H1 (cell line): ENCODE measurements at regions not wholly inside any gene's neighbourhood (a gene's known extent, or its start where the extent isn't known, plus 50 kb on each side); places are given as distances from the start of the nearest gene placed in this dataset.

Experiments
- CTCF ChIA-PET: fragments of 300-600 bp; sonication (Branson Sonifier 250); formaldehyde crosslinking; loops from one replicate; lab custom pipeline; 2021; ENCODE audit not compliant: partially characterized antibody; lab: Charles Lee
- POLR2A ChIA-PET: fragments of 300-600 bp; sonication (Branson Sonifier 250); formaldehyde crosslinking; loops from one replicate; lab custom pipeline; 2021; ENCODE audit warnings: inconsistent platforms; ENCODE audit not compliant: partially characterized antibody; lab: Charles Lee
- DNase-seq, 2 experiments: peaks; one replicate each; pipeline versions ENCODE4 v3.0.0 to v3.0.0-alpha.2; 2010 to 2022; ENCODE audit warnings: low spot score in 2 of 2, low read depth in 1 of 2, mixed read lengths in 1 of 2
- FAIRE-seq: peaks from 2 replicates; lab custom pipeline; 2011; peaks lifted over from hg19 to GRCh38; lab: Jason Lieb, UNC
- H2AFZ ChIP-seq: 2 replicates; pipeline ENCODE4 v1.8.1; 2012; ENCODE audit warnings: low read length, inconsistent platforms
- H2AK5ac ChIP-seq: 2 replicates; pipeline ENCODE4 v1.6.1; 2013; ENCODE audit warnings: low read depth, low read length
- H2BK120ac ChIP-seq: replicated peaks from 2 replicates; pipeline ENCODE3; 2013; ENCODE audit warnings: low read depth, low read length, inconsistent platforms
- H2BK12ac ChIP-seq: 2 replicates; pipeline ENCODE4 v1.6.1; 2013; ENCODE audit warnings: low read depth, low read length
- H2BK15ac ChIP-seq: 2 replicates; pipeline ENCODE4 v1.6.1; 2013; ENCODE audit warnings: low read length
- H2BK20ac ChIP-seq: 2 replicates; pipeline ENCODE4 v1.6.1; 2013; ENCODE audit warnings: low read length
- H2BK5ac ChIP-seq: 2 replicates; pipeline ENCODE4 v1.6.1; 2013; ENCODE audit warnings: low read depth, low read length
- H3K14ac ChIP-seq: 2 replicates; pipeline ENCODE4 v1.6.1; 2013; ENCODE audit warnings: inconsistent platforms; ENCODE audit not compliant: insufficient read length
- H3K18ac ChIP-seq: 2 replicates; pipeline ENCODE4 v1.6.1; 2013; ENCODE audit warnings: low read length; ENCODE audit errors: extremely low read depth
- H3K23ac ChIP-seq: 2 replicates; pipeline ENCODE4 v1.6.1; 2013; ENCODE audit warnings: inconsistent platforms; ENCODE audit not compliant: insufficient read length
- H3K23me2 ChIP-seq: 2 replicates; pipeline ENCODE4 v1.6.1; 2013; ENCODE audit warnings: low read depth, low read length
- H3K27ac ChIP-seq: 2 replicates; pipeline ENCODE4 v1.6.1; 2011; ENCODE audit warnings: low read depth, low read length, inconsistent platforms
- H3K27me3 ChIP-seq, 4 experiments: replicated peaks in 1 of 4; 1 replicate in 1 of 4; 2 replicates in 3 of 4; pipeline versions ENCODE4 v1.6.1 to v1.8.1; 2011 to 2013; ENCODE audit warnings: low read length in 3 of 4, mild to moderate bottlenecking in 3 of 4, inconsistent platforms in 2 of 4, mixed read lengths in 2 of 4, moderate library complexity in 1 of 4; ENCODE audit not compliant: control insufficient read depth in 3 of 4, insufficient read depth in 3 of 4; ENCODE audit errors: extremely low read depth in 1 of 4
- H3K36me3 ChIP-seq, 4 experiments: 2 replicates each; pipeline versions ENCODE4 v1.6.1 to v1.8.1; 2011 to 2013; ENCODE audit warnings: mild to moderate bottlenecking in 4 of 4, low read length in 3 of 4, moderate library complexity in 2 of 4, control low read depth in 1 of 4, inconsistent platforms in 1 of 4; ENCODE audit not compliant: insufficient read depth in 4 of 4, control insufficient read depth in 2 of 4
- H3K4ac ChIP-seq: replicated peaks from 2 replicates; pipeline ENCODE3; 2013; ENCODE audit warnings: low read length, low read depth, mixed read lengths, inconsistent platforms; ENCODE audit not compliant: insufficient read length
- H3K4me1 ChIP-seq, 4 experiments: replicated peaks in 1 of 4; 1 replicate in 1 of 4; 2 replicates in 3 of 4; pipeline versions ENCODE4 v1.6.1 to v1.8.1; 2011 to 2013; ENCODE audit warnings: low read length in 3 of 4, inconsistent platforms in 2 of 4, mixed read lengths in 1 of 4; ENCODE audit not compliant: insufficient read depth in 4 of 4, control insufficient read depth in 3 of 4
- H3K4me2 ChIP-seq, 2 experiments: 2 replicates each; pipeline versions ENCODE4 v1.6.1 to v1.8.1; 2011 to 2013; ENCODE audit warnings: low read depth in 2 of 2, low read length in 2 of 2, control low read depth in 1 of 2, inconsistent platforms in 1 of 2, mild to moderate bottlenecking in 1 of 2; ENCODE audit not compliant: insufficient read depth in 1 of 2
- H3K4me3 ChIP-seq, 4 experiments: fragments of 200-600, 300-600 bp in 1 of 4; sonication (generic), shearing (Covaris generic), sonication (Bioruptor Twin) in 1 of 4; 2 replicates each; pipeline versions ENCODE4 v1.5.1 to v1.8.1; 2011 to 2016; ENCODE audit warnings: low read length in 4 of 4, low read depth in 3 of 4, control low read depth in 2 of 4, inconsistent platforms in 2 of 4, mild to moderate bottlenecking in 2 of 4, mixed read lengths in 1 of 4, moderate library complexity in 1 of 4; ENCODE audit not compliant: insufficient read depth in 2 of 4; ENCODE audit errors: extremely low read depth in 1 of 4
- H3K56ac ChIP-seq: replicated peaks from 2 replicates; pipeline ENCODE3; 2013; ENCODE audit warnings: low read depth, mild to moderate bottlenecking, mixed read lengths, low read length, inconsistent platforms; ENCODE audit not compliant: insufficient read length
- H3K79me1 ChIP-seq: 2 replicates; pipeline ENCODE4 v1.6.1; 2013; ENCODE audit warnings: low read depth, low read length, control low read depth
- H3K79me2 ChIP-seq, 2 experiments: 2 replicates each; pipeline versions ENCODE4 v1.6.1 to v1.8.1; 2012 to 2013; ENCODE audit warnings: low read length in 2 of 2, mild to moderate bottlenecking in 2 of 2, inconsistent platforms in 1 of 2; ENCODE audit not compliant: insufficient read depth in 2 of 2, control insufficient read depth in 1 of 2
- H3K9ac ChIP-seq, 4 experiments: replicated peaks in 1 of 4; 1 replicate in 1 of 4; 2 replicates in 3 of 4; pipeline versions ENCODE4 v1.6.1 to v1.8.1; 2011 to 2013; ENCODE audit warnings: low read depth in 3 of 4, low read length in 3 of 4, control low read depth in 2 of 4, mild to moderate bottlenecking in 2 of 4, moderate library complexity in 2 of 4, inconsistent platforms in 1 of 4; ENCODE audit errors: extremely low read depth in 1 of 4
- H3K9me3 ChIP-seq, 2 experiments: 2 replicates each; pipeline versions ENCODE4 v1.6.1 to v1.8.1; 2012 to 2013; ENCODE audit warnings: mild to moderate bottlenecking in 2 of 2, moderate library complexity in 2 of 2, control low read depth in 1 of 2, inconsistent platforms in 1 of 2, low read depth in 1 of 2, low read length in 1 of 2, mixed read lengths in 1 of 2; ENCODE audit not compliant: insufficient read depth in 2 of 2
- H4K20me1 ChIP-seq, 2 experiments: replicated peaks in 1 of 2; 2 replicates each; pipeline versions ENCODE3 to v1.8.1; 2011 to 2013; ENCODE audit warnings: inconsistent platforms in 2 of 2, low read length in 2 of 2, mild to moderate bottlenecking in 1 of 2; ENCODE audit not compliant: insufficient read depth in 2 of 2, control insufficient read depth in 1 of 2
- H4K5ac ChIP-seq: 2 replicates; pipeline ENCODE4 v1.6.1; 2013; ENCODE audit warnings: low read length, low read depth, mixed read lengths, inconsistent platforms; ENCODE audit not compliant: insufficient read length
- H4K8ac ChIP-seq: 2 replicates; pipeline ENCODE4 v1.8.0; 2013; ENCODE audit warnings: mild to moderate bottlenecking, moderate library complexity, low read length, inconsistent platforms; ENCODE audit not compliant: insufficient read depth; ENCODE audit errors: extremely low read depth
- H4K91ac ChIP-seq: replicated peaks from 2 replicates; pipeline ENCODE3; 2013; ENCODE audit warnings: low read length, mixed read lengths, inconsistent platforms; ENCODE audit not compliant: insufficient read length
- CBX5 ChIP-seq: fragments of 300-800, 300-1000 bp; sonication (generic); IDR thresholded peaks from 2 replicates; pipeline ENCODE4 v1.7.1; 2016; ENCODE audit warnings: antibody characterized with exemption, low read length, low read depth
- PHF8 ChIP-seq: fragments of 200-600 bp; sonication (generic); conservative IDR thresholded peaks from 2 replicates; pipeline ENCODE4 v1.7.1; 2012; ENCODE audit warnings: low read depth, mild to moderate bottlenecking, inconsistent platforms, low read length, moderate library complexity
- POLR2AphosphoS5 ChIP-seq: IDR thresholded peaks from 2 replicates; pipeline ENCODE4 v1.6.1; 2011; ENCODE audit warnings: low read depth, low read length

GRCh38 chr4:124329134-124329533, 383.4 kb downstream of the ANKRD50 start:
- H3K4me3 ChIP-seq: no peak overlapping the region
- H3K9me3 ChIP-seq: no peaks in the 10 kb centered on the region
- no peak overlapping the region for H3K4ac ChIP-seq
- DNase-seq (no peak), FAIRE-seq (no peak)
- no peak overlapping the region for H4K91ac ChIP-seq
- no peaks in the 10 kb centered on the region for H3K79me2 ChIP-seq
- no peak overlapping the region for H3K14ac ChIP-seq
- H2BK12ac ChIP-seq: no peak overlapping the region
- POLR2A ChIA-PET: no interaction called here
- H4K5ac ChIP-seq: no peak overlapping the region
- H3K9ac ChIP-seq: no peak overlapping the region
- no peak overlapping the region for H3K4me2 ChIP-seq
- no peak overlapping the region for H4K8ac ChIP-seq
- no peak overlapping the region for H3K56ac ChIP-seq
- H2AK5ac ChIP-seq: no peak overlapping the region
- H2BK15ac ChIP-seq: no peak overlapping the region
- no peaks in the 10 kb centered on the region for H3K79me1 ChIP-seq
- no peaks in the 10 kb centered on the region for H4K20me1 ChIP-seq
- TF ChIP-seq PHF8 (no peak), CBX5 (no peak), POLR2AphosphoS5 (no peak)
- no peaks in the 10 kb centered on the region for H3K4me1 ChIP-seq
- no peaks in the 10 kb centered on the region; the same call in 1 of the 2 replicates for H3K23me2 ChIP-seq
- no peak overlapping the region for H2BK5ac ChIP-seq
- H2BK120ac ChIP-seq: no peak overlapping the region
- no peaks in the 10 kb centered on the region for H3K27me3 ChIP-seq
- CTCF ChIA-PET: no interaction called here
- H3K36me3 ChIP-seq: no peaks in the 10 kb centered on the region
- no peak overlapping the region for H3K18ac ChIP-seq
- no peak overlapping the region for H2BK20ac ChIP-seq
- H3K27ac ChIP-seq: no peak overlapping the region
- H2AFZ ChIP-seq: 0 out of 2 replicates have a peak overlapping the region, but pooled peaks have one; percentile 14
- H3K23ac ChIP-seq: no peak overlapping the region
